ENCODE measurements at regions not wholly inside any gene's neighbourhood (a gene's known extent, or its start where the extent isn't known, plus 50 kb on each side); places are given as distances from the start of the nearest gene placed in this dataset.

- Histone ChIP-seq H3K27me3 (no peaks in the 10 kb centered on the region), H3K9me3 (no peaks in the 10 kb centered on the region), H3K4me1 (no peaks in the 10 kb centered on the region), H3K36me3 (no peaks in the 10 kb centered on the region), H3K27ac (no peak overlapping the region), H3K4me3 (no peak overlapping the region)
- no peak for TF ChIP-seq POLR2A (IDR thresholded peaks at IDR 0.05)
- DNase-seq = no peak
- intact Hi-C loops (cut with DNase I; ENCODE audit: low total_unique reads) = no loop called here
Measured at GRCh38 chr6:126143761-126144251, 157.5 kb downstream of the TRMT11 start.

GRCh38 chr6:126145351-126145750, 159.0 kb downstream of the TRMT11 start:
- Histone ChIP-seq H3K36me3 (no peaks in the 10 kb centered on the region), H3K4me1 (no peaks in the 10 kb centered on the region), H3K4me3 (no peak overlapping the region), H3K9me3 (no peaks in the 10 kb centered on the region), H3K27me3 (no peaks in the 10 kb centered on the region), H3K27ac (peak overlapping the region in 1 of 2 donors; percentile 6)
- no peak for DNase-seq
- intact Hi-C loops (cut with DNase I; ENCODE audit: low total_unique reads) = no loop called here
- TF ChIP-seq CTCF (IDR thresholded peaks at IDR 0.05) (no peak), POLR2A (IDR thresholded peaks at IDR 0.05) (no peak)

- DNase-seq = no peak
Measured at GRCh38 chr6:126147291-126147815, 161.0 kb downstream of the TRMT11 start.

GRCh38 chr6:126148853-126149252, 162.5 kb downstream of the TRMT11 start:
- no peak for DNase-seq
- no peak overlapping the region for H3K4me3 ChIP-seq
- H3K36me3 ChIP-seq = no peaks in the 10 kb centered on the region
- TF ChIP-seq POLR2A (IDR thresholded peaks at IDR 0.05) (no peak), CTCF (IDR thresholded peaks at IDR 0.05) (no peak)
- no peaks in the 10 kb centered on the region for H3K9me3 ChIP-seq
- no peaks in the 10 kb centered on the region for H3K27me3 ChIP-seq
- H3K27ac ChIP-seq = no peak overlapping the region
- intact Hi-C loops (cut with DNase I; ENCODE audit: low total_unique reads) = no loop called here
- H3K4me1 ChIP-seq = no peaks in the 10 kb centered on the region

More at GRCh38 chr6:126147291-126147815, 161.0 kb downstream of the TRMT11 start:
- Histone ChIP-seq H3K27ac (peak overlapping the region in 1 of 2 donors; percentile 19), H3K36me3 (no peaks in the 10 kb centered on the region), H3K9me3 (no peaks in the 10 kb centered on the region), H3K27me3 (no peaks in the 10 kb centered on the region), H3K4me1 (no peaks in the 10 kb centered on the region), H3K4me3 (no peak overlapping the region)
- intact Hi-C loops (cut with DNase I; ENCODE audit: low total_unique reads) = no loop called here
- no peak for TF ChIP-seq CTCF (IDR thresholded peaks at IDR 0.05)
- TF ChIP-seq POLR2A (IDR thresholded peaks at IDR 0.05) = no peak

GRCh38 chr6:126152372-126152745, 166.0 kb downstream of the TRMT11 start:
- no peak overlapping the region for H3K4me3 ChIP-seq
- no peak overlapping the region for H3K27ac ChIP-seq
- intact Hi-C loops (cut with DNase I; ENCODE audit: low total_unique reads) = no loop called here
- DNase-seq = no peak
- no peaks in the 10 kb centered on the region for H3K4me1 ChIP-seq
- H3K36me3 ChIP-seq = no peaks in the 10 kb centered on the region
- no peaks in the 10 kb centered on the region for H3K27me3 ChIP-seq
- no peaks in the 10 kb centered on the region for H3K9me3 ChIP-seq
- TF ChIP-seq POLR2A (IDR thresholded peaks at IDR 0.05) = no peak
- no peak for TF ChIP-seq CTCF (IDR thresholded peaks at IDR 0.05)

- Histone ChIP-seq H3K36me3 (no peaks in the 10 kb centered on the region), H3K27me3 (no peaks in the 10 kb centered on the region), H3K4me3 (no peak overlapping the region), H3K4me1 (no peaks in the 10 kb centered on the region), H3K9me3 (no peaks in the 10 kb centered on the region), H3K27ac (no peak overlapping the region)
- intact Hi-C loops (cut with DNase I; ENCODE audit: low total_unique reads) = no loop called here
- DNase-seq = no peak
- no peak for TF ChIP-seq POLR2A (IDR thresholded peaks at IDR 0.05)
- no peak for TF ChIP-seq CTCF (IDR thresholded peaks at IDR 0.05)
Measured at GRCh38 chr6:126153661-126154060, 167.3 kb downstream of the TRMT11 start.

Data from uterus (tissue), 3 donors.